ENCODE measurements at regions not wholly inside any gene's neighbourhood (a gene's known extent, or its start where the extent isn't known, plus 50 kb on each side); places are given as distances from the start of the nearest gene placed in this dataset.

DNA sequence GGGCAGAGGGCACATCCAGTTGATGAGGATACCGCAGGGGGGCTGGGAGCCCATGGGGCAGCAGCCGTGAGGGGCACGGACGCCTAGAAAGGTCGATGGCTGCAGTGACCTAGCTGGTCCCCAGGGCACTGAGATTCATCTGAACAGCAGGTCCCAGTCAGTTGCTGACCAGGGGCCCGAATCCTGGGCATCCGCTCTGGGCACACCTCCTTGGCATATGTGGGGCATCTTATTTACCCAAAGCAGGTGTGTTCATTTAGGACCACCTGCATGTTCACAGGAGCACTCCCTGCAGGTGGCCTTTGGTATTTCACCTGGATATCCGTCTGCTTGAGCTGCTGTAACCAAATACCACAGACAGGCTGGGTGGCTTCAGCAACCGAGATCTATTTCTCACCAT, 72.0 kb upstream of the ODC1 start:
- no peak for DNase-seq

DNA sequence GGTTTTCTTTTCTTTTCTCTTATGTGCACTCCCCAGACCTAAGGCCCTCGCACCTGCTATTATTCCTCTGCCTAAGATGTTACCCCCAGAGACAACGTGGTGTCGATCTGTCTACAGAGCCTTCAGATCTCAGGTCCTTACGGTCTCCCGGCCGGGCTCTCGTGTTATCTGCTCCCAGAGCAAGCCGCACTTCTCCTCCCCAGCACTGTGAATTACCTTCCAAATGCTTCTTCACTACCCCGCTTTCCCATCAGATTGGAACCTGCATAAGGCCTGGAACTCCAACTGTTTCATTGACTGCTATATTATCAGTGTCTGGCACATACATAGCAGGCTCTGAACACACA, 71.2 kb upstream of the ODC1 start:
- DNase-seq = no peak

DNA sequence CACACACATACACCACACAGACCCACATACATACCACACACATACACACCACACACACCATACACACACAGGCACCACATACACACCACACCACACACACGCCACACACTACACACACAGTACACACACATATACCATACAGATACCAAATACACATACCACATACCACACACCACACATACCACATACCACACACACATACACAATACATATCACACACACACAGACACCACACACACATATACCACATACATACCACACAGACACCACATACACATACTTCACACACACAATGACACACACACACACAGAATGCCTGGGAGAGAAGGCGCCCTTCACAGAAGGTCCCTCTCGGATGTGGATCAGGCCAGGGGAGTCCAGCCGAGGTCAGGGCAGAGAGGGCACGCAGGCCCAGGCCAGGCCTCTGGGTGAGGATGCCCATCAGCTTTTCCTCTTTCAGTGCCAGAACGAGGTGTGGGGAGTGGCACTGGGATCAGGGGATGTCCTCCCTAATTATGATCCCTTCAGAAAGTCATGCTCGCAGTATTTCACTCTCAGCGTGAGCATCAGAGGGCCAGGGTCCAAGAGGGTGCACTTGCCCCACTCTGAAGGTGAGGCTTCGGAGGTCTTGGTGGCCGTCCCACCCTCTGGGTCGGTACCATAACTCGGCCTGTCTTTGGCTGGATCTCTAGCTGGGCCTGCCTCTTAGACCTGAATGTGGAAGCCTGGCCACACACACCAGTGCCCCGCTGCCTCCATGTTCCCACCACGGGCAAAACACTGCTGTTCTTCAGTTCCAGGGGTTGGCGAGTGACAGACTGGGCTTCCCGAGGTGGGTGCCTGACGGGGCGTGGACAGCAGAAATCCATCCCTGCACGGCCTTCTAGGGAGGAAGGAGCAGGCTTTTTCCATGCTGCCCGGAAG, 70.6 kb upstream of the ODC1 start:
- no peak for DNase-seq

DNA sequence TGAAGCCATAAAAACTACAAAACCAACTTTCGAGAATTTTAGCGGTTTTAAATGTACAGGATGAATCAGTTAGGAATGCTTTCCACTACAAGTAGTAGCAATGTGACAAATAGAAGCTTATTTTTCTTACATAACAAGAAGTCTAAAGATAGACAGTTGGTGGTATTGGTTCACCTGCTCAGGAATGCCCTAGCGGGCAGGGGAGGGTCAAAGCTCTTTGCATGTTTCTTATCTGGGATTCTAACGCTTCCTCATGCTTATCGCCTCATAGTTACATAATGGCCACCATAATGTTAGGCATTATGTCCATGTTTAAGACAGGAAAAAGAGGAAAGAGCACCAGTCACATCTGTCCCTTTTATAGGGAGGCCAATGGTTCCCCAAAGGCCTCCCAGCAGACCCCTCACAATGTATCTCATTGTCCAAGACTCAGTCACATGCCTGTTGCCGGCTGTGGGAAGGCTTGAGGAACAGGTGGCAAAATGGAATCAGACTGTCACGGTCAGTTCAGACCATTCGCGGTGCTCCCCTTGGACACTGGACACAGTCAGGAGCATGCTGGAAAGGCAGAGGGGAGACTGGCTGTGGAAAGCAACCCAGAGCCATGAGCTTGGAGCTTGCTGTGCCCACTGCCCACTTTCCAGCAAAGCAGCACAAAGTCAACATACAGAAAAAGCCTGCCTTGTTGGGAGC, 69.4 kb upstream of the ODC1 start:
- no peak for DNase-seq

DNA sequence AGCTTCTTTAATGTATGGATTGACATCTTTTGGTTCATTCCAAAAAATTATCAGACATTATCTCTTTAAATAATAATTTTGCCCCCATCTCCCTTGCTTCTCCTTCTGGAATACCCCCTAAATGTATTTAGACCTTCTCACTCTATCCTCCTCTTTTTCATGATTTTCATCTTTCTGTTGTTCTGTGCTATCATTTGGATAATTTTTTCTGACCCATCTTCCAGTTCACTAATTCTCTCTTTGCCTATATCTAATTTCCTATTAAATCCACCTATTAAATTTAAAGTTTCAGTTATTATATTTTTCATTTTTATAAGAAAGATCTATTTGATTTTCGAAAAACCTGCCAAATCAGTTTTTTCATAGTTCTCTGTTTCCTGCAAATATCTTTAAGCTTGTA, 67.8 kb upstream of the ODC1 start:
- DNase-seq = no peak

DNA sequence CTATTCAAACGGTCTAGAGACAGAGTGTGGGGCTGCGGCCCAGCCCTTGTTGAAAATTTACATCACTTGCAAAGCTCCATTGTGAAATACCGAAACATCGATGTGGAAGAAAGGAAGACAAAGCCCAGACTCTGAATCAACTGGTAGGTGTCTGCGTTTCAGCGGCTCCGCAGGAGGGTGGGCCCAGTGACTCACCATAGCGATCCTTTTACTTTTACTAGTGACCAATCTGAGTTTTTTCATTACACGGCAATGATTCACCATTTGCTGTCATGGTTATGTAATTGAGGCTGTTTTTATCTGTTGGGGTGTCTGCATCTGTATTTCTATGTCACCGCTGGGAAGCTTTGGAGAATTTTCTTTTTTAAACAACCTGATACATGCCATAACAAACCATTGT, 66.6 kb upstream of the ODC1 start:
- no peak for DNase-seq

DNA sequence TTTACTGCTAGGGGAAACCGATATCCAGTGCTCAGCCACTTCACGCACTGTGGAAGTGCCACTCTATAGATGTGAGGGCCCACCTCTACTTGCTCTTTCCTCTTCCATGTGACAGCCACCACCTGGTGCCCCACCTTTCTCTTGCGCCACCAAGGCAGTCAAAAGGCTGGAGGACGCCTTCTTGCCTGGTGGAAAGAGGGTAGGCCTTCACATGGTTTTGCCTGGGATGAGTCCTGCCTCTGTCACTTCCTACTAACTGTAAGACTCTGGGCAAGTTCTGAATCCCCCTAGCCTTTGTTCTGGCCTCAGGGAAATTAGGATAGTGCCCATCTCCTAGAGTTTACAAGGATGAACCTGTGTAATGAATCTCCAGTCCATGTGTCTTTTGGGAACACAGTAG, 66.1 kb upstream of the ODC1 start:
- DNase-seq = no peak

DNA sequence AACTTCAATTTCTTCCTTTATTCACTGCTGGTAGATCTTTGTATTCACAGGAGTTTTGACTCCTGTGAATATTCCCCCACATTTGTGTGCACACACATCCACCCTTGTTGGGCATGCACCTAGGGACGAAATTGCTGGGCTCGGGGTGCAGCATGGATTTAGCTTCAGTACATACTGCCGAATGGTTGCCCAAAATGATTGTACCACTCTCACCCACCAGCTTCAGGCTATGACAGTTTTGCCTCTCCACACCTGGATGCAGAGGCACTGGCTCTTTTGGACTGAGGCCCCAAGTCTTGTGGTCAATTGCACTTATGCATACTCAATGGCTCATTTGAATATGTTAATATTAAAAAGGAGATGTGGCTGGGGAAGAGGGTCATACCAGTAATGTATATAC, 65.1 kb upstream of the ODC1 start:
- no peak for DNase-seq

DNA sequence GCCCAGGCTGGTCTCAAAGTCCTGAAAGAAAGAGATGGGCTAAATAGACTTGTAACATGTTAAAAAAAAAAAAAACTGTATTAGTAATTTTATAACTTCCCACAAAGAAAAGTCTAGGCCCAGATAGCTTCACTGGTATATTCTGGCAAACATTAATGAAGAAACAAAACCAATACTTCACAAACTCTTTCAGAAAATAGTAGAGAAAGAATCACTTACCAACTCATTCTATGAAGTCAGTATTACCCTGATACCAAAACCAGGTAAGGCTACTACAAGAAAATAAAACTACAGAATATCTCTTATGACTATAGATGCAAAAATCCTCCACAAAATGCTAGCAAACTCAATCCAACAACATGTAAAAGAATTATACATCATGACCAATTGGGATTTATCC, 59.9 kb upstream of the ODC1 start:
- DNase-seq = no peak

DNA sequence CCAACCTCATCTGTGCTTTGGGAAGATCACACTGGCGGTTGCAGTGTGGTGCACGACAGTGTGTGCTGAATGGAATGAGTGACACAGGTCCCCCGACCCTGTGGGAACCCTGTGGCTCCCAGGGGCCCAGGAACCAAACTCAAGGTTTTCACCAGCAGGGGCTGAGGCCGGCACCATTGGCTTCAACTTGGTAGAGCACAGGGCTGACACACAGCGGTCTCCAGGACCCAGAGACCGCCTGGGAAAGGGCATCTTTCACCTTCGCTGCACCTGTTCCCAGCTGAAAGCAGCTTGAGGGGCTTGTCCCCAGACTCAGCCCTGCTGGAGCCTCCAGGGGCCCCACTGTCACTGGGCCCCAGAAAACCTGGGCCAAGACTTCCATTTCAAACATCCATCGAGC, 59.0 kb upstream of the ODC1 start:
- no peak for DNase-seq

DNA sequence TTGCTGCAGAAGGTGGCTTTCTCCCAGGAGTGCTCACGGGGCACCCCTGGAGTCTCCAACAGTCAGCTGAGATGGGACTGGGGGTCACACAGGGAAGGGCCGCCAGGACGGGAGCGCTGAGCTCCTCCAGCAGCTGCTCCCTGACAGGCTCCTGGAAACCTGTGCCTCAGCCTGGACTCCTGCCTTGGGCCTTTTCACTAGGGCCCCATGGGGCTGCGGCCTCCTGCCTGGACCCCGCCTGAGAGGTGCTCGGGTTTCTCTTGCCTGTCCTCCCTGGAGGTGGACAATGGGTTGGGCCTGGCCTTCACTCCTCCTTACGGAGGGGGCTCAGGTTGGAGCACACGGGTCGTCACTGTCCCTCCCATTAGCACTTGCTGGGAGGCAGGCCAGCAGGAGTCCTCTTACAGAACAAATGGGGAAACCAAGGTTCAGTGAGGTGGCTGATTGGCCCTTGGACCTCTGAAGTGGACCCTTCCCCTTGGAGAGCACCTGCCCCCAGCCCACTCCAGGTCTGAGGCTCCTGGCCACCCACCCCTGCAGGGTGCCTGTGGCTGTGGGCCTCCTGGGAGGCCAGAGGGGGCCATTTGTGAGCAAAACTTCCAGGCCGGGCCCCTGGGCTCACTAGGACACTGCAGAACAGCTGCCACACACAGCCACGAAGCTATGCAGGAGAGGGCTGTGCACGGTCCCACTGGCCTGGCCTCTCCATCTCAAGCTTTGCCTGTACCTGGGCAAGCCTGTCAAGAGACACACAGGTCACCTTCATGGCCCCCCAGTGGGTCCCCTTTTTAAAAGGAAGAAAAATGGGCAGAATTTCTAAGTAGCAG, 57.1 kb upstream of the ODC1 start:
- DNase-seq = no peak

DNA sequence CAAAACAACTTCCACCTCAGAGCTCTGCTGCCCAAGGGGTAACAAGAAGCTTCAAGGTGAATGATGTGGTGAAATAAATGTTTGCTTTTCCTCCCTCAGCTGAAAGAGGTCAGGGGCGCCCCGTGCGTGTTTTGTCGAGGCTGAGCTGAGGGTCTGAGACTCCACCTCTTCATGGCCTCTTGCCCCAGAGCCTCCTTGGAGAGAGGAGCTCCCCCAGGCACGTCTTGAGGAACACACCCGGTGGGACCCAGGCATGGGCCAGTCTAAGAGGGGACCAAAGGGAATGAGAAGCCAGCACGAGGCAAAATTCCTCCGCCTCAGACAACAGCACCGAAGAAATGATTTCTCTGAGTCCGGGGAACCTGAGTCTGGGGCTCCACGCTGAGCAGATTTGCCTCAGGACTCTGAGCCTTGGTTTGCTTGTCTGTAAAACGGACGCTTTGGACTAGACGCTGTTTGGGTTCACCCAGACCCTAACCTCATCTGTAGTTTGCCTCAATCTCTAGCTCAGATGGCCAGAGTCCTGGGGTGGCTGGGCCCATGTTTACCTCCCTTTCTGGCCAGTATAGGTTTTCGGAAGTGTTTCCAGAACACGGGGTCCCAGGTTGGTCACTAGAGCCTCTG, 56.4 kb upstream of the ODC1 start:
- DNase-seq = no peak

DNA sequence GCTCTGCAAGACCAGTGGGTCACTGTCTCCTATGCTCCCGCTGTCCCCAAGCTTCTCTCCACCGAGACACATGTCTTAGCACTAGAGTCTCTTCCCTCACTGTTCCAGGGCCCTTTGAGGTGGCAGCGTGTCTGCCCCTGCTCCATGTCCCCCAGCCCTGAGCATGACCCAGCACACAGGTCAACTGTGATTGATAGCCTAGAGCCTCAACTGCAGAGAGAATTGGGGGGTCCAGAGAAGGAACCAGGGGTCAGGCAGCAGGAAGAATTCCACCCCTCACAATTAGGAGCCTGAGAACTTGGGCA, 54.6 kb upstream of the ODC1 start:
- no peak for DNase-seq

DNA sequence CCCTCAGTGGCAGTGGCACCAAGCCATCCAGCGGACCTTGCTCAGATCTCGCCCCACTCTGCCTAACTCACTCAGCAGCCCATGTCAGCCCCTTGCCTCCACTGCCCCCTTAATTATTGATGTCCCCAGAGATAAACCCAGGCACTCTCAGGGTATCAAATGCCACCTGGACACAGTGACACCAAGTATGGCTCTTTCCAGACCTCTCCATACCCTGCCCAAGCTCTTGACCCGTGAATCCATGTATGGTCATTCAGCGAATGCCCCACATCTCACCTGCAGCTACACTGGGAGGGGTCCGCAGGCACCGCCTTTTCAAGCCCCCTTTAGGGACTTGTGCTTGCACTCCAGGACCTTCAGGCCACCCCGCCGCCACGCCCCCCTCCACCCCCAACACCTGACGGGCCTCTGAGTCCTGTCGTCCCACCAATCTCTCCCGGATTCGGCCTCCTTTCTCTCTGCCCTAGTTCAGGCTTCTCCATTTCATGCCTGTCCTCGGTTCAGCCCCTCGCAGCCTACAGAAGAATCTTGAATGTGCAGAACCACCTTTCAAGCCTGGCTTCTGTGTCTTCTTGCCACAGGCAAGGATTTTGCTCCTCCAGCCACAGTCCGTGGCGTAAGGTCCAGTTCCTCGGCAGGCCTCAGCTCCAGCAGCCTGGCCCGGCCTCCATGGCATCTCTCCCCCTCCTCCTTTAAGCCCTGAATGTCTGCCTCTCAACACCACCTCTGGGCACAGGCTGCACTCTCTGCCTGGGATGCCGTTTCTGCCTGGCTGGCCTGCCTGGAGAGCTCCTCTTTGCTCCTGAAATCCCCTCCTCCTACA, 54.1 kb upstream of the ODC1 start:
- DNase-seq = no peak

DNA sequence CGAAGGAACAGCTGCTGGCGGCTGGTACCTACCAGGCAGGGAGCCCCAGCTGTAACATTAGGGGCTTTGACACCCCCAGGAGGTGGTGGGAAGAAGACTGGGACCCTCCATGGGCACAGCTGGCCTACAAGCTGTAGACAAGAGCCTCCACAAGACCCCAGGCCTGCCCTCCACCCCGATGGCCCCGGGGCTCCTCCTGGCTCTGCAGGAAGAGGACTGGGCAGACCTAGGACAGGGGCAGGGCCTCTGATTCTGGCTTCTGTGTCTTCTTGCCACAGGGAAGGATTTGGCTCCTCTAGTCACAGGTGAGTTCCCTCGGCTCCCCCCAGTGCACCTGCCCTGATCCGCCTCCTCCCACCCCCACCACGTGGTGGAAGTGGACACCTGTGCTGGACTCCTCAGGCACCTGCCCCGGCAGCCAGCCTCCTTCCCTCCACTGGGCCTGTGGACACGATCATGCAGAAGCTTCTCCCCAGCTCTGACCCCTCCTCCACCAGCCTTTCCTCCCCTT, 53.4 kb upstream of the ODC1 start:
- DNase-seq = peak; percentile 27

DNA sequence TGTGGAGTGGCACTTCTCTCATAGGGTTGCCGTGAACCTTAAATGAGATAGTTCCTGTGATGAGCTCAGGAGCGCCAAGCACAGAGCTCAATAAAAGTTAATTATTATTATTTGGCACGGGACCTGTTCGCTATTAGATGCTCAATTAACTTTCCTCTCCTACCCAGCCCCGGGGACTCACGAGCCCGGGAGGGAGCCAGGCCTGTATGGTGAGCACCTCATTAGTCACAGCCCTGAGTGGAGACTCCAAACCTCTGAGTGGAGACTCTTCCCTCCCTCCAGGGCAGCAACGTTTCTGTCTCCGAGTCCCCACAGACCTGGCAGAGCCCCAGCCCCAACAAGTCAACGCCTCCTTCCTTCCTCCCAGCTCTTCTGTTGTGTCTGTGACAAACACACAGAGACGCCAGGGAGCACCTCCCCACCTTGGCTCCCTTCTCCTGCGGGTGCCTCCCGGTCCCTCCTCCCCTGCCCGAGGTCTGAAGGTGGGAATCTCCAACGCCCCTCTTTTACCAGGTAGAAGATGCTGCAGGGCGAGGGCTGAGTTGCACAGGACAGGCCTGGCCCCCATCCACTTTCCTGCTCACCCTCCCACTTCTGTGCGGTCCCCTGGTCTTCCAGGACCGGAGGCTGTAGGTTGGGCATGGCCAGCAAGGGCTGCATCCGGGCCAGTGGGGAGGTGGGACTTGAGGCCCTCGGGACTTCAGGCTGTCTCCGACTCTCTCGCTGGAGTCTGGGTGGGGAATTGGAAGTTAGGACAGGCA, 52.7 kb upstream of the ODC1 start:
- DNase-seq = peak; percentile 16

DNA sequence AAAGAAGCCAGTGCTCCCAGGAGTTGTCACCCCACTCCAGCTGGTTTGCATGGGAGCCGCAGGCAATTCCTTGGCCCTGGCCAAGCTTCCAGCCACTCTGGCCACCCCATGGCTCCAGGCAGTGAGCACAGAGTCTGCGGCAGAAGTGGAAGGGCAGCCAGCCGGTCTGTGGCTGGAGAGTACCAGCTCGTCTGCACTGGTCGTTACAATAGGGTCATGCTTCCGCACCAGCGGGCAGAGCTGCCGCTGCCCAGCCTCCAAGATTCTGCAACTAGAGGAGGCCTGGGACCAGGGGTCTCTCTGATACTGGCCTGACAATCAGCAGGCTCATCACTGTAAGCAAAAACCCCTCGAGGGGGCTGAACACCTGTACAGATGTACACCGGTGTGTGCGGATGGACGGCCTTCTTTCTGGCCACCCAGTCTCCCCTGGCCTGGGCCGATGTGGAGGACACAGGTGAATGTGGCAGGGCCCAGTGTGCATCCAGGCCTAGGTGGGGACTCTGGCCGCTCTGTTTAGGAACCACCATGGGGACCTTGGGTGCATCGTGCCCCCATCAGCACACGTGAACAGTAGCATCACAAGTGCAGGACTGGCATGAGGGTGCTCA, 51.9 kb upstream of the ODC1 start:
- DNase-seq = peak; percentile 25

DNA sequence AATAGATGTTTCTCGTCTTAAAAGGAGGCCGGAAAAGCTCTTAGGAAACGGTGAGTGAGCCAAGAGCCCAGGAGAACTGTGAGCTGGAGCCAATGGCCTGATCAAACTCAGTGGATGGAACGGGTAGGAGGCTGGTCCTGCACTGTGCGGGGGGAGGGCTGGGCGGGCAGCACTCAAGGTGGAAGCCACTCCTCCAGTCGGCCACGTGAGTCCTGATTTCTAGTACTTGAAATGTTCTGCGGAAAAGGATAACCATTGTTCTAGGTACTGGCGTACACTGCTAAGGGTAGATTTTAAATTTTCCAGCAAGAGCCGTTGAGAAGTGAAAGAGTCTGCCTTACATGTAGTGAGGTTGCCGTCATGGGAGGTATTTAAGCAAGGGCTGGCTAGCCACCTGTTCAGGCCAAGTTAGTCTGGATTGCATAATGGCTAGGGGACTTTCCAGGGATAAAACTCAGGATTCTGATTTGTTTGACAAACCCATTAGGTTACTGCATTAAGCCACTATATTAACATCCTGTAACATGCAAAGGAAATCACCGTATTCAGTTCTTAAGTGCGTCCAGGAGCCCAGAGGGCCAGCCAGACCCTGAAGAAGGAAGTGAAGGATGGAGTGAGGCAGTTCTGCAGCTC, 51.3 kb upstream of the ODC1 start:
- no peak for DNase-seq

DNA sequence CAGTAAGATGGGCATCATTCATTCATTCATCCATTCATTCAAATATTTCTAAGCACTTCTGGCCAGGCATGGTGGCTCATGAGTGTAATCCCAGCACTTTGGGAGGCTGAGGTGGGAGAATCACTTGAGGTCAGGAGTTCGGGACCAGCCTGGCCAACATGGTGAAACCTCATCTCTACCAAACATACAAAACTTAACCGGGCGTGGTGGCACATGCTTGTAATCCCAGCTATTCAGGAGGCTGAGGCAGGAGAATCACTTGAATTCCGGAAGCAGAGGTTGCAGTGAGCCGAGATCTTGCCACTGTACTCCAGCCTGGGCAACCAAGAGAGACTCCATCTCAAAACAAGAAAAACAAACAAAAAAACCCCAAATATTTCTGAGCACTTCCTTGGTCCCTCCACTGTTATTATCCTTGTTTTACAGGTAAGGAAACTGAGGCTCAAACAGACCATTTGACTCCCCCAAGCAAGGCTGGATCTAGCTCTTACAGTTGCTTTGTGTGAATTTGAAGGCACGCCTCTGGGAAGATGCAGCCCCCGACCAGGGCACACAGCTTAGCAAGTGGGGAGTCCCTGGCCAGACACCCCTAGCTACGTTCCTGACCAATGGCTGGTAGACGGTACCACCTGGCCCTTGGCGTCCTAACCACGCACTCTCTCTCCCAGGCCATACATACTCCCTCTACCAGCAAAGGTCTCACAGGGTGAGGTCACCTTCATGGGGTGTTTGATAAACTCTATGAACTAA, 50.6 kb upstream of the ODC1 start:
- peak; percentile 14 for DNase-seq

Data from activated CD4-positive, CD25-positive, alpha-beta regulatory T cell treated with anti-CD3 and anti-CD28 coated beads, Interleukin-2, amount 50 U/mL, for 72 hours (primary cell).